PC-9 (cell line): ENCODE measurements at regions not wholly inside any gene's neighbourhood (a gene's known extent, or its start where the extent isn't known, plus 50 kb on each side); places are given as distances from the start of the nearest gene placed in this dataset.

ENCODE experiments used
- BruUV-seq: library from RNA; stranded (reverse); fragments of 400-500 nt; replicated peaks from 2 replicates; lab custom pipeline; 2021; lab: Mats Ljungman, UMichigan
- CTCF ChIA-PET: fragments of 300-600 bp; sonication (Branson Sonifier 250); formaldehyde crosslinking; loops from one replicate; lab custom pipeline; 2022; ENCODE audit warnings: antibody characterized with exemption; lab: Charles Lee
- POLR2A ChIA-PET: fragments of 300-600 bp; sonication (Branson Sonifier 250); formaldehyde crosslinking; loops from one replicate; lab custom pipeline; 2022; ENCODE audit warnings: antibody characterized with exemption; ENCODE audit not compliant: unreplicated experiment; lab: Charles Lee
- DNase-seq, 2 experiments: peaks; one replicate each; pipeline versions ENCODE4 v3.0.0 to v3.0.0-alpha.2; 2015 to 2022; ENCODE audit warnings: mixed read lengths in 1 of 2
- H2AFZ ChIP-seq: fragments of 200-600 bp; sonication (generic); 2 replicates; pipeline ENCODE4 v1.8.1; 2017; ENCODE audit warnings: antibody characterized with exemption
- H3F3A ChIP-seq: fragments of 200-600 bp; sonication (generic); 2 replicates; pipeline ENCODE4 v1.8.1; 2017; ENCODE audit warnings: antibody characterized with exemption, mild to moderate bottlenecking, low read depth; ENCODE audit not compliant: insufficient read depth
- H3K27ac ChIP-seq: fragments of 200-600 bp; sonication (generic); 2 replicates; pipeline ENCODE4 v1.6.1; 2016; ENCODE audit warnings: mixed run types
- H3K27me3 ChIP-seq: fragments of 200-600 bp; sonication (generic); 2 replicates; pipeline ENCODE4 v1.6.1; 2016; ENCODE audit warnings: low read depth, mixed run types; ENCODE audit not compliant: insufficient read depth
- H3K36me3 ChIP-seq: fragments of 200-600 bp; sonication (generic); 2 replicates; pipeline ENCODE4 v1.6.1; 2016; ENCODE audit warnings: low read depth, mixed run types
- H3K4me1 ChIP-seq: fragments of 200-600 bp; sonication (generic); replicated peaks from 2 replicates; pipeline ENCODE4 v1.6.1; 2016; ENCODE audit warnings: mixed run types; ENCODE audit not compliant: insufficient read depth
- H3K4me2 ChIP-seq: fragments of 200-600 bp; sonication (generic); 2 replicates; pipeline ENCODE4 v1.6.1; 2017; ENCODE audit warnings: mixed run types
- H3K4me3 ChIP-seq: fragments of 200-600 bp; sonication (generic); 2 replicates; pipeline ENCODE4 v1.6.1; 2016; ENCODE audit warnings: mixed run types
- H3K79me2 ChIP-seq: fragments of 200-600 bp; sonication (generic); 2 replicates; pipeline ENCODE4 v1.6.1; 2017; ENCODE audit warnings: low read depth, mixed run types
- H3K9me2 ChIP-seq: fragments of 200-600 bp; sonication (generic); 2 replicates; pipeline ENCODE4 v1.8.1; 2017; ENCODE audit warnings: mild to moderate bottlenecking; ENCODE audit not compliant: insufficient read depth
- H3K9me3 ChIP-seq: fragments of 200-600 bp; sonication (generic); 2 replicates; pipeline ENCODE4 v1.8.1; 2016; ENCODE audit warnings: low read depth; ENCODE audit not compliant: insufficient read depth
- H4K20me1 ChIP-seq: fragments of 200-600 bp; sonication (generic); 2 replicates; pipeline ENCODE4 v1.8.1; 2017; ENCODE audit not compliant: insufficient read depth
- EZH2 ChIP-seq: fragments of 200-600 bp; sonication (generic); IDR thresholded peaks from 2 replicates; pipeline ENCODE4 v1.8.0; 2017; ENCODE audit warnings: antibody characterized with exemption, low read depth
- intact Hi-C: fragments of 100-400 bp; cut with micrococcal nuclease; formaldehyde crosslinking; loops from one replicate; pipeline ENCODE4 v1.10.0; 2022; ENCODE audit not compliant: unreplicated experiment
- TF ChIP-seq, protein P1 (sequence below): fragments of 200-600 bp; sonication (generic); conservative IDR thresholded peaks from 2 replicates; pipeline ENCODE4 v1.6.1; 2017; ENCODE audit warnings: mixed run types, antibody characterized with exemption, mild to moderate bottlenecking, moderate library complexity

DNA sequence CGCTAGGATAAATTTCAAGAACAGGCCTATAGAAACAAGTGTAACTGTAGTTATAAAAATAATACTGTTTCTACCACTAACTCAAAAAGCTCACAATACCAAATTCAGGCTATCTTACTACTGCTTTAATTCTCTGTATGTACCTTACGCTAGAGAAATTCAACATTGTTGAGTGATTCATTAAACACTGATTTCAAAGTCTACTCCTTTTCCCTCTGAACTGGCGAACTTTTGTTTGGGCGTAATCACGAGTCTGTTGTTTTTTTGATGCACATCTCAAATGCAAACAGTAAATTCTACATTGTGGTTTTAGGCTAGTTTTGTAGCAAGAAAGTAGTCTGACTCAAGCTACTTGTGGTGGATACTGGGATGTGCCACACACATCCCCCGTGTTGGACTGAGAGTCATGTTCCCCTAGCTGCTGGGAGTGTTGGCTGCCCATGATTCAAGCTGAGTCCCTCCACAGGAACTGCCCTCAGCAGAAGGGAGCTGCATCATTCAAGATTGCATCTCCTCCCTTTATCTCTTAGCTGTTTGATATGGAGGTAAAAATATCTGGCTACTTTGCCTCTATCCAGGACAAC is 406.1 kb downstream of the RAPGEF2 start:
- Histone ChIP-seq H3K4me3 (no peak overlapping the region), H2AFZ (no peak overlapping the region), H4K20me1 (no peaks in the 10 kb centered on the region), H3K4me2 (no peak overlapping the region), H3K36me3 (no peaks in the 10 kb centered on the region), H3F3A (no peaks in the 10 kb centered on the region), H3K9me2 (no peaks in the 10 kb centered on the region), H3K27ac (no peak overlapping the region), H3K27me3 (no peaks in the 10 kb centered on the region), H3K4me1 (no peaks in the 10 kb centered on the region), H3K79me2 (no peaks in the 10 kb centered on the region), H3K9me3 (no peaks in the 10 kb centered on the region)
- no peak for TF ChIP-seq EZH2
- TF ChIP-seq, protein P1, sequence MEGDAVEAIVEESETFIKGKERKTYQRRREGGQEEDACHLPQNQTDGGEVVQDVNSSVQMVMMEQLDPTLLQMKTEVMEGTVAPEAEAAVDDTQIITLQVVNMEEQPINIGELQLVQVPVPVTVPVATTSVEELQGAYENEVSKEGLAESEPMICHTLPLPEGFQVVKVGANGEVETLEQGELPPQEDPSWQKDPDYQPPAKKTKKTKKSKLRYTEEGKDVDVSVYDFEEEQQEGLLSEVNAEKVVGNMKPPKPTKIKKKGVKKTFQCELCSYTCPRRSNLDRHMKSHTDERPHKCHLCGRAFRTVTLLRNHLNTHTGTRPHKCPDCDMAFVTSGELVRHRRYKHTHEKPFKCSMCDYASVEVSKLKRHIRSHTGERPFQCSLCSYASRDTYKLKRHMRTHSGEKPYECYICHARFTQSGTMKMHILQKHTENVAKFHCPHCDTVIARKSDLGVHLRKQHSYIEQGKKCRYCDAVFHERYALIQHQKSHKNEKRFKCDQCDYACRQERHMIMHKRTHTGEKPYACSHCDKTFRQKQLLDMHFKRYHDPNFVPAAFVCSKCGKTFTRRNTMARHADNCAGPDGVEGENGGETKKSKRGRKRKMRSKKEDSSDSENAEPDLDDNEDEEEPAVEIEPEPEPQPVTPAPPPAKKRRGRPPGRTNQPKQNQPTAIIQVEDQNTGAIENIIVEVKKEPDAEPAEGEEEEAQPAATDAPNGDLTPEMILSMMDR = no peak
- POLR2A ChIA-PET = no interaction called here
- intact Hi-C loops = no loop called here
- DNase-seq = no peak
- CTCF ChIA-PET = no interaction called here
- BruUV-seq = no TSS peak

DNA sequence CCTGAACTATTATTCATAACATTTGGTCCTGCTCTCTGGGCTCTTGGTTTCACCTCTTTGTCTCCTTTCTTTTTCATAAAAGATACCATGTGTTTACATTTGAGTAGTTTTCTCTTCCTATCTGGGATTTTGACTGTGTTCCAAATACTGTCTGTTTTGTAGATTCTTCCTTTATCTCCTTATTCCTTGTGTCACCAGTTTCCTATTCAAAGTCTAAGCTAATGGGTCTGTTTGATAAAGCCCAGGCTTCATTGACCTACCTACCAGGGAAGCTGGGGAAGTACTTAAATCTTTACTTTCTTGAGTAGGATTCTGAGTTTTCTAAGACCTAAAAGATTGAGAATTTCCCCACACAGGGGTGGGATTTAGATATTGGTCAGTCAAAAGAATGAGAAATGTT is 409.5 kb downstream of the RAPGEF2 start:
- H3K9me3 ChIP-seq = no peaks in the 10 kb centered on the region
- H3K36me3 ChIP-seq = no peaks in the 10 kb centered on the region
- no peaks in the 10 kb centered on the region for H3K9me2 ChIP-seq
- H3K4me1 ChIP-seq = no peaks in the 10 kb centered on the region
- H3K27me3 ChIP-seq = no peaks in the 10 kb centered on the region
- ChIA-PET POLR2A (no interaction called here), CTCF (no interaction called here)
- no peak overlapping the region for H3K4me2 ChIP-seq
- H3K79me2 ChIP-seq = no peaks in the 10 kb centered on the region
- intact Hi-C loops = no loop called here
- H3K27ac ChIP-seq = no peak overlapping the region
- no peak overlapping the region for H3K4me3 ChIP-seq
- no peak overlapping the region for H2AFZ ChIP-seq
- no peak for DNase-seq
- no peaks in the 10 kb centered on the region for H3F3A ChIP-seq
- TF ChIP-seq EZH2 = no peak
- TF ChIP-seq, protein P1 = no peak
- BruUV-seq = no TSS peak
- no peaks in the 10 kb centered on the region for H4K20me1 ChIP-seq

DNA sequence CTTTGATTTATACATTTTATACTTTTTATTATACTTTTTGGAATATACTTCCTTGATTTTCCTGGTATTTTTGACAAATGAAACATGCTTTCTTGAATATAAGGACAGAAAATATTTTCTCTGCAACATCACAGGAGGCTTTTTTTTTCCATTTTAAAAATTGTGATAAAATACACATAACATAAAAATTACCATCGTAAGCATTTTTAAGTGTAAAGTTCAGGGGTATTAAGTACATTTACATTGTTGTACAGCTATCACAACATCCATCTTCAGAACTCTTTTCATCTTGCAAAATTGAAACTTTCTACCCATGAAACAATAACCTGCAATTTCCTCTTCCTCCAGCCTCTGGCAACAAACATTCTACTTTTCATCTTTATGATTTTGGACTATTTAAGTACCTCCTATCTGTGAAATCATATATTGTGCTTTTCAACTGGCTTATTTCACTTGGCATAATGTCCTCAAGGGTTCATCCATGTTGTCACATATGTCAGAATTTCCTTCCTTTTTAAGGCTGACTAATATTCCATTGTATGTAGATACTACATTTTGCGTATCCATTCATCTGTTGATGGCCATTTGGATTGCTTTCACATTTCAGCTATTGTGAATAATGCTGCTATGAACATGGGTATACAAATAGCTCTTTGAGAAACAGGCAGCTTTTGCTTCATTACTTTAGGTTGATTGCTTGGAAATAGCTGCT is 412.6 kb downstream of the RAPGEF2 start:
- DNase-seq = no peak
- intact Hi-C loops = no loop called here
- BruUV-seq = no TSS peak
- Histone ChIP-seq H3K27ac (no peak overlapping the region), H3K9me3 (no peaks in the 10 kb centered on the region), H3K27me3 (no peaks in the 10 kb centered on the region), H3K4me2 (no peak overlapping the region), H4K20me1 (no peaks in the 10 kb centered on the region), H3K4me1 (no peaks in the 10 kb centered on the region), H3K9me2 (no peaks in the 10 kb centered on the region; the same call in 1 of the 2 replicates), H2AFZ (no peak overlapping the region), H3K4me3 (no peak overlapping the region), H3K79me2 (no peaks in the 10 kb centered on the region), H3K36me3 (no peaks in the 10 kb centered on the region), H3F3A (no peaks in the 10 kb centered on the region)
- CTCF ChIA-PET = no interaction called here
- POLR2A ChIA-PET = no interaction called here
- TF ChIP-seq, protein P1 = no peak
